ENCODE measurements at regions not wholly inside any gene's neighbourhood (a gene's known extent, or its start where the extent isn't known, plus 50 kb on each side); places are given as distances from the start of the nearest gene placed in this dataset.

GRCh38 chr5:103646698-103647614, 84.4 kb upstream of the NUDT12 start:
- Histone ChIP-seq H3K4me1 (ENCODE audit: control insufficient read depth, insufficient read depth, low read length) (no peaks in the 10 kb centered on the region), H3K9me3 (ENCODE audit: control insufficient read depth, low read length) (no peaks in the 10 kb centered on the region), H3K27ac (ENCODE audit: low read length) (no peak overlapping the region), H3K27me3 (ENCODE audit: control insufficient read depth, insufficient read depth) (no peaks in the 10 kb centered on the region), H3K4me3 (ENCODE audit: low read length) (no peak overlapping the region)
- DNase-seq (no peak), ATAC-seq (no peak)
- WGBS, result 73% methylated on average over 6 of the region's 6 CpGs
- intact Hi-C loops (cut with DNase I), result no loop called here

DNA sequence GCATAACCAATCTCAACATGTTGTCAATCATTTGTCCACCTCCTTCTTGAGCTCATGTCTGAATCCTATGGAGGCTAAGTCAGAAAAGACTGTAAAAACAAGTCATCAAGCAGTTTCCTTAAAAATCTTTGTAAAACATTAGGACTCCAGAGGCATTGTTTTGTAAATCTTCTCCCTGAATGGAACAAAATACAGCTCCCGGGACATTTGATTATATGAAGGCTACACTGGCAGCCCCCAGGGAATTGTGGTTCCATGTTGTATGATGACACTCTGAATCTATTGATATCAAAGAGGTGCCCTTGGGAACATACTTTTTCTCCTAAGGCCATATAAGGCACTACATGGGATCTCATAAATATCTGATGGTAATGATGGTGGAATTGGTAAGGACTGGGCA, 83.2 kb upstream of the NUDT12 start:
- no peaks in the 10 kb centered on the region for H3K27me3 ChIP-seq (ENCODE audit: control insufficient read depth, insufficient read depth)
- 85% methylated on average over 1 of the region's 1 CpG for WGBS
- DNase-seq, result no peak
- intact Hi-C loops (cut with DNase I), result no loop called here
- no peaks in the 10 kb centered on the region for H3K4me1 ChIP-seq (ENCODE audit: control insufficient read depth, insufficient read depth, low read length)
- ATAC-seq, result no peak
- no peak overlapping the region for H3K27ac ChIP-seq (ENCODE audit: low read length)
- H3K9me3 ChIP-seq (ENCODE audit: control insufficient read depth, low read length), result no peaks in the 10 kb centered on the region
- no peak overlapping the region for H3K4me3 ChIP-seq (ENCODE audit: low read length)

DNA sequence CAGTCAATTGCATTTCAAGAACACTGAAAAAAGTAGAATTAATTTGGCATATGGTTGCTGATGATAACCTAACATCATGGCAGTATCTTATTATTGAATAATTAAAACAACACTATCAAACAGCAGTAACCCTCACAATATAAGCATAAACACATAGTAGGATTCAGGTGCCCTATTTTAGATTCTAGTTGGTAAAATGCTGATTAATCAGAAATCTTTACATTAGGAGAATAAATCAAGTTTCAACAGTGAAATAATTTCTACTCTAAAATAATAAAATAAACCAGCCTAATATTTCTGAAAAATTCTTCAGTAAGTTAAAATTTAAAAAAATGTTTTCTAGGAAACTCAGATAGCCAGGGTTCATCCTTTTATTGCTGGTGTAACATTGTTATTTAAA, 76.4 kb upstream of the NUDT12 start:
- no peaks in the 10 kb centered on the region for H3K9me3 ChIP-seq (ENCODE audit: control insufficient read depth, low read length)
- intact Hi-C loops (cut with DNase I), result no loop called here
- no peak for DNase-seq
- ATAC-seq, result no peak
- H3K4me1 ChIP-seq (ENCODE audit: control insufficient read depth, insufficient read depth, low read length), result no peaks in the 10 kb centered on the region
- no peak overlapping the region for H3K27ac ChIP-seq (ENCODE audit: low read length)
- no peaks in the 10 kb centered on the region for H3K27me3 ChIP-seq (ENCODE audit: control insufficient read depth, insufficient read depth)
- no peak overlapping the region for H3K4me3 ChIP-seq (ENCODE audit: low read length)

DNA sequence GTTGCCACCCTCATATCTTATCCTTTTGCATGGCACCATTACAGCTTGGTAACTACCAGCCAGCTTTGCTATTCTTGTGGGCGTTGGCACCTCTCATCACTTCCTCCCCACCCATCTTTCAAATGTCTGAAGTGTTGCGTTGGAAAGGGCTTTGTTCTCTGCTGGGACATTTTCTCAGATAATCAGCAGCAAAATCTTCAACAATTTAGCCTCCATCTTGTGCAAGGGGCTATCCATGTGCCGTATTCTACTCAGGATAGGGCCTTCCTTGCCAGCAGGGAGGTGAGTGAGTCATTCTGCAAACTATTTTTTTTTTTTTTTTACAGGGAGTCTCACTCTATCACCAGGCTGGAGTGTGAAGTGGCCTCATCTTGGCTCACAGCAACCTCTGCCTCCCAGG, 62.1 kb upstream of the NUDT12 start:
- no peaks in the 10 kb centered on the region for H3K27me3 ChIP-seq (ENCODE audit: control insufficient read depth, insufficient read depth)
- no peak overlapping the region for H3K4me3 ChIP-seq (ENCODE audit: low read length)
- peaks cover 3% of the 10 kb centered on the region for H3K4me1 ChIP-seq (ENCODE audit: control insufficient read depth, insufficient read depth, low read length)
- ATAC-seq (peak; percentile 38 to 90), DNase-seq (peak in 1 of 3 donors; percentile 10)
- intact Hi-C loops (cut with DNase I), result no loop called here
- H3K9me3 ChIP-seq (ENCODE audit: control insufficient read depth, low read length), result no peaks in the 10 kb centered on the region
- peak overlapping the region; percentile 23 for H3K27ac ChIP-seq (ENCODE audit: low read length)
- 46% methylated on average over 3 of the region's 3 CpGs for WGBS

DNA sequence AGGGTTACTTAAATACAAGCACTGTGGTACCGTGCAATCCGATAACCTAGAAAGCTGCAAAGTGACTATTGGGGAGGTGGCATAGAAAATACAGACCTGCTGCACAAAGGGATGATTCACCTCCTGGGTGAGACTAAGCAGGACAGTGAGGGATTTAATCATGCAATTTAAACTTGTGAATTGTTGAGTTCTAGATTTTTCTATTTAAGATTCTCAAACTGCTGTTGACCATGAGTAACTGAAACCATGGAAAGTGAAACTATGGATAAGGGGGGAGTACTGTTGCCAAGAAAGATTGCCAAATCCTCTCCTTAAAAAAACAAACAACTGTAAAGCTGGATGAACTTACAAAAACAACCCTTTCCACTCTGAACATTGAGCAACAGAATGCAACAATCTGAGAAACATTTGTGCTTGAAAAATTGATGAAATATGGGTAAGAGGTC, 61.5 kb upstream of the NUDT12 start:
- Histone ChIP-seq H3K27ac (ENCODE audit: low read length) (no peak overlapping the region), H3K9me3 (ENCODE audit: control insufficient read depth, low read length) (no peaks in the 10 kb centered on the region), H3K4me1 (ENCODE audit: control insufficient read depth, insufficient read depth, low read length) (peaks cover 3% of the 10 kb centered on the region), H3K4me3 (ENCODE audit: low read length) (no peak overlapping the region), H3K27me3 (ENCODE audit: control insufficient read depth, insufficient read depth) (no peaks in the 10 kb centered on the region)
- ATAC-seq, result peak; percentile 52 to 77
- DNase-seq, result no peak
- intact Hi-C loops (cut with DNase I), result no loop called here
- 84% methylated on average over 2 of the region's 2 CpGs for WGBS

DNA sequence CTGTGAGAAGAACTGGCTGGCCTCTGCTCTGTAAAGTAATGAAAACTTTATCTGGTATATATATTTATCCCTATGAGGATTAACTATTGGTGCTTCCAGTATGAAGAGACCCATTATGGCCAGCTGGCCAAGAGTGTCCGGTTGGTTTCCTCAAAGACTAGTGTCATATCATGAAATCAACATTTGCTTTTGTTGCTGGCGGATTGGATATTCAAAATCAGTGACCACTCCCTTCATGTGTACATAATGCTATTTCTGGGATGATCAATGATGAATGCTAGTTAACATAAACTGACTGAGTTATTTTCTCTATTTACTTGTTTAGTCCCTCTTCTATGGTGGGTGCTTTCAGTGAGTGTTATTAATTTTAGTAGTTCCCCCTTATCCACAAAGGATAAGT, 60.8 kb upstream of the NUDT12 start:
- no peak for ATAC-seq
- H3K27me3 ChIP-seq (ENCODE audit: control insufficient read depth, insufficient read depth), result no peaks in the 10 kb centered on the region
- H3K4me1 ChIP-seq (ENCODE audit: control insufficient read depth, insufficient read depth, low read length), result peaks cover 3% of the 10 kb centered on the region
- intact Hi-C loops (cut with DNase I), result no loop called here
- H3K9me3 ChIP-seq (ENCODE audit: control insufficient read depth, low read length), result no peaks in the 10 kb centered on the region
- H3K27ac ChIP-seq (ENCODE audit: low read length), result no peak overlapping the region
- 97% methylated on average over 2 of the region's 2 CpGs for WGBS
- DNase-seq, result no peak
- no peak overlapping the region for H3K4me3 ChIP-seq (ENCODE audit: low read length)

DNA sequence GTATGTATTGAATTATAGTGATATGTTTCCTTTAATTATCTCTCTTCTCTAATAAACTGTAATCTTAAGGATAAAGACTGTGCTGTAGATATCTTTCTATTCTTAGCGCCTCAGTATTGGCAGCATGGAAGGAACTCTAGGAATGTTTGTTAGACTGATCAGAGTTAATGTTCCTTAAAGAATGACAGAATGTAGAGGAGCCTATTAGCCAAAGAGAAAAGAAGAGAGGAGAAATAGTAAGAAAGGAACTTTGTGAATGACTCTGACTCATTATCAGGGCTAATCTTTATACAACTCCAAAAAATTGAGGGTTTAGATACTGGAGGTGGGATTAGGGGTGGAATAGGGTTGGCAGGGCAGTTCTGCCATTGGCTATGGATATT, 59.0 kb upstream of the NUDT12 start:
- intact Hi-C loops (cut with DNase I), result no loop called here
- Histone ChIP-seq H3K27ac (ENCODE audit: low read length) (no peak overlapping the region), H3K27me3 (ENCODE audit: control insufficient read depth, insufficient read depth) (no peaks in the 10 kb centered on the region), H3K9me3 (ENCODE audit: control insufficient read depth, low read length) (no peaks in the 10 kb centered on the region), H3K4me3 (ENCODE audit: low read length) (no peak overlapping the region), H3K4me1 (ENCODE audit: control insufficient read depth, insufficient read depth, low read length) (peaks cover 3% of the 10 kb centered on the region)
- ATAC-seq, result no peak
- 32% methylated on average over 1 of the region's 1 CpG for WGBS
- no peak for DNase-seq

- no peak overlapping the region for H3K4me3 ChIP-seq (ENCODE audit: low read length)
- DNase-seq, result no peak
- no peak overlapping the region for H3K27ac ChIP-seq (ENCODE audit: low read length)
- no peaks in the 10 kb centered on the region for H3K27me3 ChIP-seq (ENCODE audit: control insufficient read depth, insufficient read depth)
- WGBS, result 31% methylated on average over 2 of the region's 2 CpGs
- ATAC-seq, result no peak
- intact Hi-C loops (cut with DNase I), result no loop called here
- H3K9me3 ChIP-seq (ENCODE audit: control insufficient read depth, low read length), result no peaks in the 10 kb centered on the region
- peaks cover 3% of the 10 kb centered on the region for H3K4me1 ChIP-seq (ENCODE audit: control insufficient read depth, insufficient read depth, low read length)
Observed at GRCh38 chr5:103620851-103621547, 58.4 kb upstream of the NUDT12 start.

- WGBS, result 96% methylated on average over 1 of the region's 1 CpG
- intact Hi-C loops (cut with DNase I), result no loop called here
- no peak for ATAC-seq
Observed at GRCh38 chr5:103617913-103618312, 55.3 kb upstream of the NUDT12 start.

DNA sequence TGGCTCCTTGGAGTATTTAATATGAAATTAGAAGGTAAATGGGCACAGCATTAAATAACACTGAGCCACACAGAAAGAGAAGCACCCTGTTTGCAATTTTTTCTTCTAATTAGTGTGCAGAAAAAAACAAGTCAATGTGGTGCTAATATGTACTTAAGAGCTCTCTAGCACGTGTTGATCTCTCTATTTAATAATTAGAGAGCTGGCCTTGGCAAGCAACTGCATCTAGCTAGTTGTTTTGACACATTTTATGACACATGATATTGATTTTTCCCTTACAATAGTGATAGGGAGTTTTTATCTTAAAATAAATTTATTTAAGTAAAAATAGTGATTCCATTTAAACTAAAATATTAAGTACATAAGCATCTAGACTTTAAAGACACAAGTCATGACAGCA, 54.5 kb upstream of the NUDT12 start:
- H3K27me3 ChIP-seq (ENCODE audit: control insufficient read depth, insufficient read depth), result no peaks in the 10 kb centered on the region
- no peak overlapping the region for H3K4me3 ChIP-seq (ENCODE audit: low read length)
- no peak overlapping the region for H3K27ac ChIP-seq (ENCODE audit: low read length)
- ATAC-seq (no peak), DNase-seq (no peak)
- H3K4me1 ChIP-seq (ENCODE audit: control insufficient read depth, insufficient read depth, low read length), result no peaks in the 10 kb centered on the region
- intact Hi-C loops (cut with DNase I), result no loop called here
- 47% methylated on average over 1 of the region's 1 CpG for WGBS
- H3K9me3 ChIP-seq (ENCODE audit: control insufficient read depth, low read length), result no peaks in the 10 kb centered on the region

More at GRCh38 chr5:103617913-103618312, 55.3 kb upstream of the NUDT12 start:
- Histone ChIP-seq H3K27me3 (ENCODE audit: control insufficient read depth, insufficient read depth) (no peaks in the 10 kb centered on the region), H3K4me3 (ENCODE audit: low read length) (no peak overlapping the region), H3K9me3 (ENCODE audit: control insufficient read depth, low read length) (no peaks in the 10 kb centered on the region), H3K4me1 (ENCODE audit: control insufficient read depth, insufficient read depth, low read length) (no peaks in the 10 kb centered on the region), H3K27ac (ENCODE audit: low read length) (no peak overlapping the region)
- DNase-seq, result no peak

- Histone ChIP-seq H3K4me1 (ENCODE audit: control insufficient read depth, insufficient read depth, low read length) (no peaks in the 10 kb centered on the region), H3K4me3 (ENCODE audit: low read length) (no peak overlapping the region), H3K27ac (ENCODE audit: low read length) (no peak overlapping the region), H3K9me3 (ENCODE audit: control insufficient read depth, low read length) (no peaks in the 10 kb centered on the region), H3K27me3 (ENCODE audit: control insufficient read depth, insufficient read depth) (no peaks in the 10 kb centered on the region)
- DNase-seq, result no peak
- intact Hi-C loops (cut with DNase I), result no loop called here
- 80% methylated on average over 1 of the region's 1 CpG for whole genome bisulfite sequencing
- no peak for ATAC-seq
Observed at GRCh38 chr5:103612545-103612944, 50.0 kb upstream of the NUDT12 start.

Data from right cardiac atrium (tissue), 5 donors.